Adrenal gland (tissue), 9 donors: ENCODE measurements at regions not wholly inside any gene's neighbourhood (a gene's known extent, or its start where the extent isn't known, plus 50 kb on each side); places are given as distances from the start of the nearest gene placed in this dataset.

Experiments used
- DNase-seq, 7 donors: peaks; one replicate each; pipeline ENCODE4 v3.0.0-alpha.2; 2019 to 2020
- H3K27ac ChIP-seq, 5 donors: fragments of 200-600 bp; sonication (generic) in 4 of 5; 1 replicate in 3 of 5; 2 replicates in 2 of 5; pipeline versions ENCODE4 v1.5.1 to v1.8.0; 2016 to 2020; ENCODE audit warnings: mild to moderate bottlenecking in 1 of 5
- H3K27me3 ChIP-seq: fragments of 200-600 bp; 2 replicates; pipeline ENCODE4 v1.8.0; 2021
- H3K36me3 ChIP-seq, 2 donors: fragments of 200-600 bp; replicated peaks in 1 of 2; 1 replicate in 1 of 2; 2 replicates in 1 of 2; pipeline versions ENCODE4 v1.5.1 to v1.8.0; 2018 to 2022
- H3K4me1 ChIP-seq, 2 donors: fragments of 200-600 bp; replicated peaks in 1 of 2; 1 replicate in 1 of 2; 2 replicates in 1 of 2; pipeline versions ENCODE4 v1.5.1 to v1.8.0; 2018 to 2021
- H3K4me3 ChIP-seq, 4 donors: fragments of 200-600 bp; sonication (generic) in 3 of 4; one replicate each; pipeline ENCODE4 v1.5.1; 2016 to 2018
- H3K9me3 ChIP-seq, 3 donors: fragments of 200-600 bp; sonication (generic) in 1 of 3; replicated peaks in 1 of 3; 1 replicate in 2 of 3; 2 replicates in 1 of 3; pipeline versions ENCODE4 v1.5.1 to v1.8.0; 2016 to 2021
- CTCF ChIP-seq, 6 experiments: fragments of 450-650 bp in 4 of 6; fragments of 200-600 bp in 2 of 6; sonication (generic) in 1 of 6; IDR thresholded peaks; 1 replicate in 5 of 6; 2 replicates in 1 of 6; pipeline versions ENCODE4 v1.5.1 to v1.8.0; 2016 to 2021; ENCODE audit warnings: antibody characterized with exemption in 6 of 6, mild to moderate bottlenecking in 2 of 6, moderate library complexity in 1 of 6
- POLR2A ChIP-seq, 2 donors: fragments of 450-650 bp; IDR thresholded peaks; one replicate each; pipeline ENCODE4 v1.6.1; 2017; ENCODE audit warnings: antibody characterized with exemption in 2 of 2, mild to moderate bottlenecking in 2 of 2, moderate library complexity in 1 of 2
- WGBS, 4 donors: extraction: QIAGEN DNeasy Blood & Tissue Kit in 2 of 4; methylation state at CpG; one replicate each; pipeline versions ENCODE4 v1.1.5 to v1.1.7; 2013 to 2017; 5-methylcytosine and 5-hydroxymethylcytosine counted together
- intact Hi-C, 2 donors: fragments of 100-400 bp; cut with DNase I; formaldehyde crosslinking; loops; one replicate each; pipeline versions ENCODE4 v1.14.1 to v1.15.0; 2022 to 2023
- donor health status: healthy with polysubstance abuse.
- donor health status: Bipolar disorder and iron deficiency.
- donor health status: DM: yes; HTN: yes; CAD: no.
- donor health status: DM: no; HTN: no; CAD: no.
- donor health status: DM: no; HTN: no; CAD: no.

DNA sequence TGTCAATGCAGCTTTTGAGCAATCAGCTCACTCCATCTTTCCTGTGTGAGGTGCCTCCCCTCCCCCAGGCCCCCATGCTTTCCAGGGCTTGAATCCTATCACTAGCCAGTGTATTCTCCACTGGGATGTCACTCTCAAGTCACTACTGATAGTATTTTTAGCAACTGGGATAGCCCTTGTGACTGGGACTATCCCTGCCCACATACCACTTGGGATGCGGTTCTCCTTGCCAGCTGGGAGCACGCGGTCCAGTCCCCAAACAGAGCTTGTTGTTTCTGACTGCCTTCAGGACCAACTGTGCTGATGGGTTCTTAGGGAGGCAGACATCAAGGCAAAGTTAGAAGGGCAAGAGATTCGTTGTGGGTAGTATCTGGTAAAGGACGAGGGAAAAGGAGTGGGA lies 134.9 kb downstream of the FAM161A start:
- TF ChIP-seq POLR2A (IDR thresholded peaks at IDR 0.05): no peak
- TF ChIP-seq CTCF (IDR thresholded peaks at IDR 0.05): no peak
- DNase-seq: no peak
- H3K36me3 ChIP-seq: no peaks in the 10 kb centered on the region
- H3K27me3 ChIP-seq: no peaks in the 10 kb centered on the region
- H3K27ac ChIP-seq: no peak overlapping the region
- no peaks in the 10 kb centered on the region for H3K4me1 ChIP-seq
- no peaks in the 10 kb centered on the region for H3K9me3 ChIP-seq
- 86 to 92% (median 89%) methylated on average over 5 of the region's 5 CpGs for WGBS, 4 donors
- H3K4me3 ChIP-seq: no peak overlapping the region
- intact Hi-C loops: no loop called here

DNA sequence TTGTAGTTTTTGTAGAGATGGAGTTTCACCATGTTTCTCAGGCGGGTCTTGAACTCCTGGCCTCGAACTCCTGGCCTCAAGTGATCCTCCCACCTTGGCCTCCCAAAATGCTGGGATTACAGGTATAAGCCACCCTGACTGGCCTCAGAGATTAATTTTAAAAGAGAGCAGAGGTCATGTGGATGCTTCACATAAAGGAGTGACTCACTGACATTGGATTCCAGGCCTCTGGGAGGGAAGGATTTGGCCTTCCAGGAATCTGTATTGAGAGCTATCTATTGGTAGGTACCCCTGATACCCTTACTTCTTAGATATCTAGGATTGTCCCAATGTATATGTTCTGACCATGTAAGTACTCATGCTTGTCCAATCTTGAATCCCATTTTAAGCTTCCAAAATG lies 138.4 kb downstream of the FAM161A start:
- WGBS, 4 donors: 89 to 98% (median 95%) methylated on average over 2 of the region's 2 CpGs
- no peak for DNase-seq
- Histone ChIP-seq H3K27ac (no peak overlapping the region), H3K27me3 (no peaks in the 10 kb centered on the region), H3K4me1 (no peaks in the 10 kb centered on the region), H3K9me3 (no peaks in the 10 kb centered on the region), H3K36me3 (no peaks in the 10 kb centered on the region), H3K4me3 (no peak overlapping the region)
- no peak for TF ChIP-seq POLR2A (IDR thresholded peaks at IDR 0.05)
- TF ChIP-seq CTCF (IDR thresholded peaks at IDR 0.05): no peak
- intact Hi-C loops: no loop called here

DNA sequence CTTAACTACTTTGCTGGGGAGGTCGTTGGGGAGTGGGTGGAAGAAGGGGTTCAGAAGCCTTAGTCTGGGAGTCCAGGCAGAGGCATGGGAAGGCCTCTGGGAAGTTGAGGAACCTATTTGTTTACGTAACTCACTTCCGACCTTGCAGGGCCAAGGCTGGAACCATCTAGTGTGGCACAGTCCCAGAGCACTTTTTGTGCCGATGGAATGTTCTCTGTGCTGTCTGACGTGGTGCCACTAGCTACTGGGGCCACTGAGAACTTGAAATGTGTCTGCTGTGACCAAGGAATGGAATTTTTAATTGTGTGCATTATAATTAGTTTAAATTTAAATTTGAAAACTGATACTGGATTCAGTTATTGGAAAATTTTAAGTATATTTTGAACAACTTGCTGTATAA lies 139.7 kb downstream of the FAM161A start:
- intact Hi-C loops: no loop called here
- H3K27ac ChIP-seq: no peak overlapping the region
- no peak overlapping the region for H3K4me3 ChIP-seq
- H3K36me3 ChIP-seq: no peaks in the 10 kb centered on the region
- 30 to 54% (median 41%) methylated on average over 5 of the region's 5 CpGs for WGBS, 4 donors
- no peaks in the 10 kb centered on the region for H3K4me1 ChIP-seq
- DNase-seq: peak; percentile 44 to 75 (median 60)
- no peaks in the 10 kb centered on the region for H3K27me3 ChIP-seq
- no peaks in the 10 kb centered on the region for H3K9me3 ChIP-seq
- TF ChIP-seq CTCF (IDR thresholded peaks at IDR 0.05) (no peak), POLR2A (IDR thresholded peaks at IDR 0.05) (no peak)

- TF ChIP-seq CTCF (IDR thresholded peaks at IDR 0.05) (no peak), POLR2A (IDR thresholded peaks at IDR 0.05) (no peak)
- 48 to 63% (median 61%) methylated on average over 6 of the region's 6 CpGs for WGBS, 4 donors
- intact Hi-C loops: no loop called here
- DNase-seq: peak in 1 of 7 donors; percentile 29
- H3K27me3 ChIP-seq: no peaks in the 10 kb centered on the region
- no peak overlapping the region for H3K27ac ChIP-seq
- H3K9me3 ChIP-seq: no peaks in the 10 kb centered on the region
- H3K4me1 ChIP-seq: no peaks in the 10 kb centered on the region
- H3K36me3 ChIP-seq: no peaks in the 10 kb centered on the region
- H3K4me3 ChIP-seq: no peak overlapping the region
Observed at GRCh38 chr2:61713457-61713856, 140.4 kb downstream of the FAM161A start.
